Trophoblast cell (in vitro differentiated cells and primary cell): ENCODE measurements at regions not wholly inside any gene's neighbourhood (a gene's known extent, or its start where the extent isn't known, plus 50 kb on each side); places are given as distances from the start of the nearest gene placed in this dataset.
"Not testable (repeated sequence)": the region's sequence is repeated elsewhere in the genome, so short reads cannot be mapped to it uniquely, and the experiment has no call there.

Experiments
- DNase-seq, 2 donors: peaks; one replicate each; pipeline ENCODE4 v3.0.0-alpha.2; 2016
- H2AFZ ChIP-seq: 2 replicates; pipeline ENCODE4 v1.6.1; 2013; ENCODE audit warnings: low read length, moderate library complexity, mild to moderate bottlenecking; ENCODE audit not compliant: insufficient read depth, poor library complexity
- H2AK5ac ChIP-seq: 2 replicates; pipeline ENCODE4 v1.6.1; 2013; ENCODE audit warnings: mild to moderate bottlenecking, low read length
- H2BK120ac ChIP-seq: 2 replicates; pipeline ENCODE4 v1.6.1; 2013; ENCODE audit warnings: low read length, mild to moderate bottlenecking, moderate library complexity; ENCODE audit not compliant: insufficient read depth, poor library complexity
- H2BK12ac ChIP-seq: 2 replicates; pipeline ENCODE4 v1.6.1; 2013; ENCODE audit warnings: mild to moderate bottlenecking, low read length, moderate library complexity
- H2BK5ac ChIP-seq: 2 replicates; pipeline ENCODE4 v1.6.1; 2013; ENCODE audit warnings: low read length, low read depth, moderate library complexity, mild to moderate bottlenecking; ENCODE audit not compliant: poor library complexity
- H3K14ac ChIP-seq: 2 replicates; pipeline ENCODE4 v1.6.1; 2013; ENCODE audit warnings: mild to moderate bottlenecking, low read length
- H3K18ac ChIP-seq: 2 replicates; pipeline ENCODE4 v1.6.1; 2013; ENCODE audit warnings: mild to moderate bottlenecking, low read length
- H3K23ac ChIP-seq: 2 replicates; pipeline ENCODE4 v1.6.1; 2013; ENCODE audit warnings: low read length
- H3K27ac ChIP-seq: 2 replicates; pipeline ENCODE4 v1.5.1; 2013; ENCODE audit warnings: low read depth, mild to moderate bottlenecking, inconsistent platforms, low read length, moderate library complexity
- H3K27me3 ChIP-seq: 2 replicates; pipeline ENCODE4 v1.6.1; 2013; ENCODE audit warnings: inconsistent platforms, mild to moderate bottlenecking, low read length, moderate library complexity; ENCODE audit not compliant: insufficient read depth
- H3K36me3 ChIP-seq, 2 experiments: 1 replicate in 1 of 2; 2 replicates in 1 of 2; pipeline ENCODE4 v1.6.1; 2013; ENCODE audit warnings: low read length in 2 of 2, mild to moderate bottlenecking in 2 of 2, moderate library complexity in 1 of 2; ENCODE audit not compliant: insufficient read depth in 2 of 2, control insufficient read depth in 1 of 2
- H3K4ac ChIP-seq: 2 replicates; pipeline ENCODE4 v1.6.1; 2013; ENCODE audit warnings: low read depth, mild to moderate bottlenecking, low read length, moderate library complexity
- H3K4me1 ChIP-seq, 2 experiments: 1 replicate in 1 of 2; 2 replicates in 1 of 2; pipeline ENCODE4 v1.6.1; 2013; ENCODE audit warnings: low read length in 2 of 2, mild to moderate bottlenecking in 2 of 2, moderate library complexity in 1 of 2; ENCODE audit not compliant: insufficient read depth in 2 of 2, control insufficient read depth in 1 of 2
- H3K4me2 ChIP-seq: 2 replicates; pipeline ENCODE4 v1.6.1; 2013; ENCODE audit warnings: inconsistent platforms, mild to moderate bottlenecking, low read length, moderate library complexity
- H3K4me3 ChIP-seq: 2 replicates; pipeline ENCODE4 v1.5.1; 2013; ENCODE audit warnings: mild to moderate bottlenecking, low read depth, low read length, inconsistent platforms
- H3K79me1 ChIP-seq: one replicate; pipeline ENCODE4 v1.6.1; 2013; ENCODE audit warnings: low read length
- H3K79me2 ChIP-seq: 2 replicates; pipeline ENCODE4 v1.6.1; 2013; ENCODE audit warnings: low read length, mild to moderate bottlenecking; ENCODE audit not compliant: control insufficient read depth, insufficient read depth, poor library complexity
- H3K9ac ChIP-seq: 2 replicates; pipeline ENCODE4 v1.6.1; 2013; ENCODE audit warnings: mild to moderate bottlenecking, low read length
- H3K9me3 ChIP-seq: 2 replicates; pipeline ENCODE4 v1.6.1; 2013; ENCODE audit warnings: low read depth, mild to moderate bottlenecking, control low read depth, inconsistent platforms, low read length; ENCODE audit not compliant: insufficient read depth
- H4K12ac ChIP-seq: 2 replicates; pipeline ENCODE4 v1.6.1; 2013; ENCODE audit warnings: low read depth, mild to moderate bottlenecking, low read length, moderate library complexity
- H4K8ac ChIP-seq: 2 replicates; pipeline ENCODE4 v1.6.1; 2013; ENCODE audit warnings: low read depth, mild to moderate bottlenecking, low read length, moderate library complexity
- H4K91ac ChIP-seq: one replicate; pipeline ENCODE4 v1.6.1; 2013; ENCODE audit warnings: low read depth, mild to moderate bottlenecking, low read length, moderate library complexity
- WGBS: extraction: QIAGEN DNeasy Blood & Tissue Kit; methylation state at CpG from one replicate; pipeline ENCODE4 v1.1.7; 2013; ENCODE audit warnings: missing lambda C conversion rate; ENCODE audit not compliant: insufficient read length, insufficient coverage; ENCODE audit errors: extremely low coverage; 5-methylcytosine and 5-hydroxymethylcytosine counted together

- Histone ChIP-seq H3K9ac (no peak overlapping the region), H4K8ac (no peak overlapping the region), H4K91ac (no peak overlapping the region), H2AFZ (no peak overlapping the region), H4K12ac (no peak overlapping the region), H3K79me2 (no peaks in the 10 kb centered on the region), H3K4ac (no peak overlapping the region), H2BK12ac (no peak overlapping the region), H2BK120ac (no peak overlapping the region), H3K14ac (no peak overlapping the region), H3K4me1 (no peaks in the 10 kb centered on the region), H2BK5ac (no peak overlapping the region), H3K23ac (no peak overlapping the region), H3K27ac (no peak overlapping the region), H3K36me3 (no peaks in the 10 kb centered on the region), H3K27me3 (no peaks in the 10 kb centered on the region), H3K79me1 (no peaks in the 10 kb centered on the region), H3K4me3 (no peak overlapping the region), H2AK5ac (no peak overlapping the region), H3K9me3 (peaks cover 2% of the 10 kb centered on the region), H3K18ac (no peak overlapping the region), H3K4me2 (no peak overlapping the region)
- DNase-seq: no peak
- no CpG with 5 or more reads among the region's 10 CpGs for WGBS
These were observed 114.4 kb downstream of the ZNF664 start for GRCh38 chr12:124087266-124088051.

GRCh38 chr12:124088217-124088907 lies 115.3 kb downstream of the ZNF664 start:
- Histone ChIP-seq H2BK12ac (no peak overlapping the region), H3K4me1 (no peaks in the 10 kb centered on the region), H3K9me3 (peaks cover 10% of the 10 kb centered on the region), H3K14ac (no peak overlapping the region), H3K4ac (no peak overlapping the region), H3K79me1 (no peaks in the 10 kb centered on the region), H3K36me3 (no peaks in the 10 kb centered on the region), H2AK5ac (no peak overlapping the region), H3K18ac (no peak overlapping the region), H2BK5ac (no peak overlapping the region), H3K4me2 (no peak overlapping the region), H4K12ac (no peak overlapping the region), H3K23ac (no peak overlapping the region), H3K27me3 (no peaks in the 10 kb centered on the region), H3K4me3 (no peak overlapping the region), H3K79me2 (no peaks in the 10 kb centered on the region), H3K9ac (no peak overlapping the region), H2BK120ac (no peak overlapping the region), H4K8ac (no peak overlapping the region), H3K27ac (no peak overlapping the region), H4K91ac (no peak overlapping the region), H2AFZ (no peak overlapping the region)
- no CpG with 5 or more reads among the region's 16 CpGs for WGBS
- DNase-seq: no peak

DNA sequence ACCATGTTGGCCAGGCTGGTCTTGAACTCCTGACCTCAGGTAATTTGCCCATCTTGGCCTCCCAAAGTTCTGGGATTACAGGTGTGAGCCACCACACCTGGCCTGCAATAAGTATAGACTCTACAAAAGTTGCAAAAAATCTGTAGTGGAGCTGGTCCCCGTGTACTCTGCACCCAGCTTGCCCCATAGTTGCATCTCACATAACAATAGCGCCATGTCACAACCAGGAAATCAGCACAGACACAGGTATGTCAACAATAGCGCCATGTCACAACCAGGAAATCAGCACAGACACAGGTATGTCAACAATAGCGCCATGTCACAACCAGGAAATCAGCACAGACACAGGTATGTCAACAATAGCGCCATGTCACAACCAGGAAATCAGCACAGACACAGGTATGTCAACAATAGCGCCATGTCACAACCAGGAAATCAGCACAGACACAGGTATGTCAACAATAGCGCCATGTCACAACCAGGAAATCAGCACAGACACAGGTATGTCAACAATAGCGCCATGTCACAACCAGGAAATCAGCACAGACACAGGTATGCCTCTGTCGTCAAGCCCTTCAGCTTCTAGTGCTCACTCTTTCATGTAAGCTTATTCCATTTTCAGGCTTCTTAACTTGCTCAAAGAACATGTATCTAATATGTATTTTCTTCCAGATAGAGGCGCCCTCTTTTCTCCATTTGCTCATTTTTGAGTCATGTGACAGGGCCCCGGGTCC lies 116.3 kb downstream of the ZNF664 start:
- not testable (repeated sequence) for H2BK5ac ChIP-seq, H4K91ac ChIP-seq, H3K4ac ChIP-seq, H3K9ac ChIP-seq, H3K4me1 ChIP-seq, H3K4me3 ChIP-seq, H3K27ac ChIP-seq, H2AK5ac ChIP-seq, H4K12ac ChIP-seq, H3K18ac ChIP-seq, H2BK120ac ChIP-seq, H3K4me2 ChIP-seq, H4K8ac ChIP-seq, H2AFZ ChIP-seq, H3K79me1 ChIP-seq, H3K27me3 ChIP-seq, H3K23ac ChIP-seq, H3K9me3 ChIP-seq, H3K79me2 ChIP-seq, H3K14ac ChIP-seq, H3K36me3 ChIP-seq, H2BK12ac ChIP-seq
- no CpG with 5 or more reads among the region's 11 CpGs for WGBS
- peak in 1 of 2 donors; percentile 26 for DNase-seq

DNA sequence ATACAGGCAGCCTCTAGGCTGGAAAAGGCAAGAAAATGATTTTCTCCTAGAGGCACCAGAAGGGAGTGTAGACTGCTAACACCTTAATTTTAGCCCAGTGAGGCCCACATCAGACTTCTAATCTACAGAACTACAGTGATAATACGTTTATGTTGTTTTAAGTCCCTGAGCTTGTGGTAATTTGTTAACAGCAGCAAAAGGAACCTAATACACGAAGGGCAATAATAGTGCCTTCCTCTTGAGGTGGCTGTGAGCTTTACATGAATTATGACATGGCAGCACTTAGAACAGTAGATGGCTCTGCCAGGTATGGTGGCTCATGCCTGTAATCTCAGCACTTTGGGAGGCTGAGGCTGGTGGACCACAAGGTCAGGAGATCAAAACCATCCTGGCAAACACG lies 118.8 kb downstream of the ZNF664 start:
- H2AFZ ChIP-seq: no peak overlapping the region
- DNase-seq: no peak
- no peaks in the 10 kb centered on the region for H3K79me2 ChIP-seq
- no peaks in the 10 kb centered on the region for H3K79me1 ChIP-seq
- no peaks in the 10 kb centered on the region for H3K4me1 ChIP-seq
- no peak overlapping the region for H3K14ac ChIP-seq
- no peak overlapping the region for H3K9ac ChIP-seq
- no peak overlapping the region for H4K12ac ChIP-seq
- no peak overlapping the region for H3K18ac ChIP-seq
- no peak overlapping the region for H3K4ac ChIP-seq
- H2BK120ac ChIP-seq: no peak overlapping the region
- H4K91ac ChIP-seq: no peak overlapping the region
- no peak overlapping the region for H3K23ac ChIP-seq
- H3K4me2 ChIP-seq: no peak overlapping the region
- H3K4me3 ChIP-seq: no peak overlapping the region
- H3K27me3 ChIP-seq: no peaks in the 10 kb centered on the region
- no peak overlapping the region for H4K8ac ChIP-seq
- H2BK12ac ChIP-seq: no peak overlapping the region
- H2AK5ac ChIP-seq: no peak overlapping the region
- WGBS: no CpG with 5 or more reads among the region's 3 CpGs
- H3K9me3 ChIP-seq: peaks cover 10% of the 10 kb centered on the region
- H3K27ac ChIP-seq: no peak overlapping the region
- no peak overlapping the region for H2BK5ac ChIP-seq
- no peaks in the 10 kb centered on the region for H3K36me3 ChIP-seq
